ENCODE measurements at regions not wholly inside any gene's neighbourhood (a gene's known extent, or its start where the extent isn't known, plus 50 kb on each side); places are given as distances from the start of the nearest gene placed in this dataset.

DNA sequence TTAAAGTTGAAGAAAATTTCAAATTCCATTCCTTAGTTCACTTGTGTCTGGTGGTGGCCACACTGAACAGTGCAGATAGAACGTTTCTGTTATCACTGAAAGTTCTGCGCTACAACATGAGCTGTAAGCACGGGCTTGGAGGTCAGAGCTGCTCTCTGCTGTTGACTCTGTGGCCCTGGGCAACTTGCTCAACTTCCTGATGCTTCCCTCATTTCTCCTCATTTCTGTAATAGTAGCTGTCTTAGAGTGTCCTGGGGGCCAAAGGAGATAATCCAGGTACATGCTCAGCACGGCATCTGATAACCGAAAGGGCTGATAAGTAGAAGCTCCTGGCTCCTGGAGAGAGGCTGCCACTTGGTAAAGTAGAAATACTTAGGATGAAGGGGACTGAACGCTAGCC, 92.3 kb upstream of the DUSP5 start:
- Mint-ChIP-seq H3K27ac (no peak overlapping the region), H3K36me3 (ENCODE audit: low read depth) (no peaks in the 10 kb centered on the region), H3K27me3 (no peaks in the 10 kb centered on the region), H3K4me3 (no peak overlapping the region), H3K9me3 (no peaks in the 10 kb centered on the region), H3K4me1 (ENCODE audit: low read depth) (no peaks in the 10 kb centered on the region)
- Histone ChIP-seq H3K27ac (ENCODE audit: low read depth in 1 of 2, low read length in 2 of 2) (no peak overlapping the region), H3K4me1 (ENCODE audit: insufficient read depth, low read length) (no peaks in the 10 kb centered on the region), H3K9me3 (ENCODE audit: control insufficient read depth in 1 of 2, insufficient read depth in 1 of 2, low read length in 2 of 2) (no peaks in the 10 kb centered on the region), H3K27me3 (ENCODE audit: control insufficient read depth in 1 of 2, insufficient read depth in 2 of 2, low read length in 2 of 2) (no peaks in the 10 kb centered on the region), H3K36me3 (ENCODE audit: insufficient read depth, low read length) (no peaks in the 10 kb centered on the region), H3K4me3 (ENCODE audit: low read length) (no peak overlapping the region)
- ChIA-PET POLR2A (no interaction called here), CTCF (no interaction called here)
- TF ChIP-seq CTCF (IDR thresholded peaks at IDR 0.05), result no peak
- ATAC-seq (ENCODE audit: poor library complexity) (no peak), DNase-seq (no peak)
- intact Hi-C loops (cut with DNase I, micrococcal nuclease), result no loop called here

DNA sequence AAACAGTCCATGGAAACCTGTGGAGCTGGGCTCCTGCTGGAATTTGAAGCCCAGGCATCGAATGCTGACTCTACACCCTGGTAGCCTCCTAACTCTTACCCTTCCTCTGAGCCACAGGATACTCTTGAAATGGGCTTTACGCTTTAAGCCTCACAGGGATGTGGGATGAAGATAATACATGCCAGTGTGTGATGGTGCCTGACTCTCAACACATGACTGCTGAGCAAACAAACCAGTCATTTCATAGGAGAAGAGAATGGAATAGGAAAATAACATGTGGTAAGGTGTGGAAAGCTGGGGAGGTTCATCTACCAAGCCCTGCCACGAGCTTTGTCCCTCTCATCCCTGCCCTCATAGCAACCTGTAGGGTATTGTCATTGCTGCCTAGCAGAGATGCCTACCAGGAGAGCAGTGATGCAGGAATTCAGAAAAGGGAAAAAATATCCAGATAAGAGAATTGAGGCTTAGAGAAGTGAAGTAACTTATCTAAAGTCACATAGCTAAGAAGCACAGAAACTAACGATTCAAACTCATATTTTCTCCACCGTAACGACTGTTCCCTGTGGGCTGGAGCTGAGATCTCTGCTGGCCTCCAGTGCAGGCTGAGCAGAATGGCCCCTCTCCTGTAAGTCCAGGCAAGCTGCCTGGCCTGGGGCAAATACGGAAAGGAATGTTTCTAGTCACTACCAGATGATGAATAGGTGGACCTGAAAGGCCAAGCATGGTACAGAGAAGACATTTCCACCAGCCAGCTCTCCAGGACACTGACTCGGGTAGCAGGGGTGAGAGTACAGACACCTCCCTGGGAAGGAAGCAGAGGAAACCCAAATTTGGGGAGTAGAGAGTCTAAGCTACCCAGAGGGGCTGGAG, 90.2 kb upstream of the DUSP5 start:
- H3K9me3 Mint-ChIP-seq, result no peaks in the 10 kb centered on the region
- no peaks in the 10 kb centered on the region for H3K9me3 ChIP-seq (ENCODE audit: control insufficient read depth in 1 of 2, insufficient read depth in 1 of 2, low read length in 2 of 2)
- no peaks in the 10 kb centered on the region for H3K36me3 ChIP-seq (ENCODE audit: insufficient read depth, low read length)
- H3K27ac Mint-ChIP-seq, result no peak overlapping the region
- ATAC-seq (ENCODE audit: poor library complexity) (no peak), DNase-seq (no peak)
- no peaks in the 10 kb centered on the region for H3K27me3 Mint-ChIP-seq
- intact Hi-C loops (cut with DNase I, micrococcal nuclease), result no loop called here
- H3K4me3 Mint-ChIP-seq, result no peak overlapping the region
- H3K4me3 ChIP-seq (ENCODE audit: low read length), result no peak overlapping the region
- no peaks in the 10 kb centered on the region for H3K4me1 Mint-ChIP-seq (ENCODE audit: low read depth)
- ChIA-PET POLR2A (no interaction called here), CTCF (no interaction called here)
- no peaks in the 10 kb centered on the region for H3K27me3 ChIP-seq (ENCODE audit: control insufficient read depth in 1 of 2, insufficient read depth in 2 of 2, low read length in 2 of 2)
- no peak for TF ChIP-seq CTCF (IDR thresholded peaks at IDR 0.05)
- no peaks in the 10 kb centered on the region for H3K4me1 ChIP-seq (ENCODE audit: insufficient read depth, low read length)
- no peaks in the 10 kb centered on the region for H3K36me3 Mint-ChIP-seq (ENCODE audit: low read depth)
- H3K27ac ChIP-seq (ENCODE audit: low read depth in 1 of 2, low read length in 2 of 2), result no peak overlapping the region

DNA sequence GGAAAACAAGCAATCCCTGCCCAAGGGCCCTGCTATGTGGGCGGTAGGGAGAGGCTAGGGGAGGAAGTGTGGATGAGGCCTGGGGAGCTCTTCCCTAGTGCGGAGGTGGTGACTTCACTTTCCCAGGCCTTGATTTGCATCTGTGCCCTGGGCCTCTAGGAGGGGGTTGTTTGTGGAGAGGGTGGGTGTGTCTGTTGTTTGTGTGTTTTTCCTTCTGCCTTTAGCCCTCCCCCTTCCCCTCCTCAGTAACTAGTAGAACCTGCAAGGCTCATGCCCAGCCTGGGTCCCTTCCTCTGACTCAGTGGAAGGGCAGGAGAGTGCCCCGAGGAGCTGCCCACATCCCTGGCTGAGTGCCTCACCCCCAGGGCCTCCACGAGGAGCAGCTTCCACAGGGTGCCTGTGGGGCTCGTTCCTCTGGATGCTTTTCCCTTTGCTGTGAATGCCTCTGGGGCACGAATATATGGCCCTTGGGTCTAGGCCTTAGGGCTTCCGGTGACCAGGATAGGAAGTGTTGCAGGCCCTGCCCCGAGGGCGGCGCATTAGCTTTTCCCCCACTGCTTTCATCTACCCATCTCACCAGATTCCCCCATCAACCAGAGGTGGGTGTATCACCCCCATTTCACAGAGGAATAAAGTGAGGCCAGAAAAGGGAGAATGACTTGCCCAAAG, 89.4 kb upstream of the DUSP5 start:
- intact Hi-C loops (cut with DNase I, micrococcal nuclease), result no loop called here
- no peak overlapping the region for H3K27ac Mint-ChIP-seq

More for the DNA sequence above, 89.4 kb upstream of the DUSP5 start:
- POLR2A ChIA-PET, result no interaction called here
- no peaks in the 10 kb centered on the region for H3K4me1 Mint-ChIP-seq (ENCODE audit: low read depth)
- H3K4me1 ChIP-seq (ENCODE audit: insufficient read depth, low read length), result no peaks in the 10 kb centered on the region
- ATAC-seq (ENCODE audit: poor library complexity), result no peak
- no peaks in the 10 kb centered on the region for H3K36me3 ChIP-seq (ENCODE audit: insufficient read depth, low read length)
- no peaks in the 10 kb centered on the region for H3K27me3 ChIP-seq (ENCODE audit: control insufficient read depth in 1 of 2, insufficient read depth in 2 of 2, low read length in 2 of 2)
- no peaks in the 10 kb centered on the region for H3K9me3 ChIP-seq (ENCODE audit: control insufficient read depth in 1 of 2, insufficient read depth in 1 of 2, low read length in 2 of 2)
- no peak for DNase-seq
- no peak overlapping the region for H3K4me3 Mint-ChIP-seq
- no peaks in the 10 kb centered on the region for H3K9me3 Mint-ChIP-seq
- no peaks in the 10 kb centered on the region for H3K27me3 Mint-ChIP-seq
- CTCF ChIA-PET, result no interaction called here
- no peak overlapping the region for H3K27ac ChIP-seq (ENCODE audit: low read depth in 1 of 2, low read length in 2 of 2)
- TF ChIP-seq CTCF (IDR thresholded peaks at IDR 0.05), result no peak
- H3K4me3 ChIP-seq (ENCODE audit: low read length), result no peak overlapping the region
- no peaks in the 10 kb centered on the region for H3K36me3 Mint-ChIP-seq (ENCODE audit: low read depth)
